NCI-H774 (cell line): ENCODE measurements at regions not wholly inside any gene's neighbourhood (a gene's known extent, or its start where the extent isn't known, plus 50 kb on each side); places are given as distances from the start of the nearest gene placed in this dataset.
"Not testable (repeated sequence)": the region's sequence is repeated elsewhere in the genome, so short reads cannot be mapped to it uniquely, and the experiment has no call there.

ENCODE experiments used
- DNase-seq: peaks from one replicate; lab custom pipeline; 2025; lab: John Stamatoyannopoulos, UW

DNA sequence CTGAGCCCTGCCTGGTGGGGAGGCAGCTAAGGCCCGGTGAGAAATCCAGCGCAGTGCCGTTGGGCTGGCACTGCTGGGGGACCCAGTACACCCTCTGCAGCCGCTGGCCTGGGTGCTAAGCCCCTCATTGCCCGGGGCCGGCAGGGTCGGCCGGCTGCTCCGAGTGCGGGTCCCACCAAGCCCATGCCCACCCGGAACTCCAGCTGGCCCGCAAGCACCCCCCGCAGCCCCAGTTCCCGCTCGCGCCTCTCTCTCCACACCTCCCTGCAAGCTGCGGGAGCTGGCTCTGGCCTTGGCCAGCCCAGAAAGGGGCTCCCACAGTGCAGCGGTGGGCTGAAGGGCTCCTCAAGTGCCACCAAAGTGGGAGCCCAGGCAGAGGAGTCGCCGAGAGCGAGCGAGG is 225.1 kb upstream of the ANKH start:
- DNase-seq, result not testable (repeated sequence)

- no peak for DNase-seq
Measured at GRCh38 chr5:15092801-15093200, 221.2 kb upstream of the ANKH start.

DNA sequence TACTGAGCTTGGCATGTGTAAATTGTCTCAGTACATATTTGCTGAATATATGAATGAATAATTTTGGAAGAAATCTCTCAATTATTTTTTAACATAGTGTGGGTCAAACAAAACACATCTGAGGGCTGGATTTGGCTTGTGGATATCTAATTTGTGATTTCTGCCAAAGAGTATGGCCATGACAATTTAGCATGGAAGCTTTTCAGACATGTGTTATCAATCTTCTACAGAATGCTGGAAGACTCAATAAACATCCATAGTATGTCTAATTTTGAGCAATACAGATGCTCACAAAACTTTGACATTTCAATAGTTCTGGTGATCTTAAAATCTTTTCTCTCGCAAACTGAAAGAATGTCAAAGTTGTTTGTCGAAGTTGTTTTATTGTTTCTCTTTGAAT is 214.1 kb upstream of the ANKH start:
- no peak for DNase-seq

DNA sequence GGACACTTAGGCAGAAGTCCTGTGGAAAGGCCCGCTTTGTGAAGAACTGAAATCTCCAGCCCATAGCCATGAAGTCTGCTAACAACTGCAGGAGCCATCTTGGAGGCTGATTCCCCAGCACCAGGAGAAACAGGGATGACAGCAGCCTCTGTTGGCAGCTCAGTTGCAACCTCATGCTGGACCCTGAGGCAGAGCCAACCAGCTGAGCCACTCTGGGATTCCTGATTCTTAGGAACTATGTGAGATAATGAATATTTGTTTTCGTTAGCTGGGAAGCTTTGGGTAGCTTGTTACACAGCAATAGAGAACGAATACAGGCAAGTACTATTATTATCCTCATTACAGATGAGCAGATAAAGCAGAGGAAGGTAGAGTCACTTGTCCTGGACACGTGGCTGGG is 210.5 kb upstream of the ANKH start:
- no peak for DNase-seq

DNA sequence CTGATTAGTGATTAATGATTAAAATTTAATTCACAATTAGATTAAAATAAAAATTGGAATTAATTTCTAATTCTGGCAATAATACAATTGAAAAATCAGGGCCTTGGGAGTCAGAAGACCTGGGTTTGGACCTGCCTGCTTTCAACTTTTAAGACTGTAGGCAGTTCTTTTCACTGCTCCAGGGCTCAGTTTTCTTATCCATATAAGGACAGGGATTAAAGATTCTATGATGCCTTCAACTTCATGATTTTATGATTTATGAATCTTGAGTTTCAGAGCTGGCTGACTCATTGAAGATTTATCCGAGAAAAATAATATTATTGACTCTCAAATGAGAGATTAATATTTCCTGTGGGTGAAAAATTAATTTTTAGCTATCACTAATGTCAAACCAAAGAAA is 208.6 kb upstream of the ANKH start:
- DNase-seq, result no peak

DNA sequence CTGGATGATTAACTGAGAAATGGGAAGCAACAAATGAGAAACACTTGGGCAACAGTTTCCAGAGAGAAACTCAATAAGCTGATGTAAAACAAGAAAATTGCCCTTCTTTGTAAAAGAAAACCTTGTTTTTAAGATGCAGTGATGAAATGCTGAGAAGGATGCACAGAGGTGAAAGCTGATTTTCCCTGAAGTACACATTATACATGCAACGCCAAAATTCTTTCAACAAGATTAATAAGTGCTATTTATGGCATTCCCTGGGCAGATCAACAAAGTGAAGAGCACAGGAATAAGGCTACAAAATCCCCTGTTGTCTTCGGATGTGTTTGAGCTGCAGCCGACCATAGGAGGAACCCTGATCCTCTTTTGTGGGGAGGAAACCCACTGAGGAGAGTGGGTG is 208.0 kb upstream of the ANKH start:
- DNase-seq, result no peak

DNA sequence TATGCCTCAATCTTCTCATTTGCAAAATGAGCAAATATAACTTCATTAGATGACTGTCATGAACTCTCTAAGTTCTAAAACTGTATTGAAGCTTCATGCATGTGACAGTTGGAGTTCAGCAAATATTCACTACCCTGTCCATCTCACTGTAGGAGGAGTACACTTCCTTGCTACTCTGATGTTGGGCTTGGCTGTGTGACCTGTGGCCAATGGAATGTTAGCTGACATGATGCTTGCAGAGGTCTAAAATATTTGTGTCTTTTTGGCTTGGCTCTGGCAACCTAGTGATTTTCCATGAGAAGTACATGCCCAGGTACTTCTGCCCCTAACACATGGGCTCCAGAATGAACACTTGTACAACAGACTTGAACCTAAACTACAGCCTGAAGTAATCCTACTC is 203.1 kb upstream of the ANKH start:
- DNase-seq, result no peak

DNA sequence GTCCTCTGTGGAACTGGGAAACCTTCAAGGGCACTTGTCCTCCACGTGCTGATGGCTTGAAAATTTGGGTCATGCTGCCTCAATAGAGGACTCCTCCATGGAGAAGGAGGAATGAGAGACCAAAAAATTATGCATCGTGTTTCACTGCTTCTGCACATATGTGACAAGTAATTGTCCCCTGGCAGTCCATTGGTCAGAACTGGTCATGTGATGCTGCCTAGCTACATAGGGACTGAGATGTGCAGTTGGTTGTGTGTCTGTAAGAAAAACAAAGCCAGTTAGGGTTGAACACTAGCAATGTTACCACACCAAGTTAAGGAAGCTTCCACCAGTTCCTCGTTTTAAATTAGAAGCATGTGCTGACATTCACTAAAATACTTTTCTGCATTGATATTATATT is 201.9 kb upstream of the ANKH start:
- DNase-seq, result no peak

DNA sequence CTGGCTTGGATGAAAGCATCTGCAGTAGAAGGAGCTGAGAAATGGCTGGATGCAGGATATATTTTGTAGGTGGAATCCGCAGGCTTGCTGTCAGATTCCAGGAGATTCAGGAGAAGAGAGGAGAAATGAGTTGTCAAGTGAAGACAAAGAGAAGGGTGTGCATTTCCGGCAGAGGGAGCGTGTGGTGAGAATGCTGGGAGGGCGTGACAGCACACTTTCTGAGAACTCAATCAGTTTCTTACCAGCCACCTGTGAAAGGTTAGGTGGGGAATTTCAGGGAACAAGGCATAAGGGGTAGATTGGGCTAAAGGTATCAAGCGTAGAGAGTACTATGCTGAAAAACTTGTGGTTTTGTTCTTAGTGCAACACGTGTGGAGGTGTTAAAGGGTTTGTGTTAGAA is 199.3 kb upstream of the ANKH start:
- DNase-seq, result no peak

- no peak for DNase-seq
Measured at GRCh38 chr5:15069407-15069905, 197.9 kb upstream of the ANKH start.

- DNase-seq, result no peak
Measured at GRCh38 chr5:15065091-15065490, 193.5 kb upstream of the ANKH start.

- DNase-seq, result no peak
Measured at GRCh38 chr5:15064396-15064795, 192.8 kb upstream of the ANKH start.

DNA sequence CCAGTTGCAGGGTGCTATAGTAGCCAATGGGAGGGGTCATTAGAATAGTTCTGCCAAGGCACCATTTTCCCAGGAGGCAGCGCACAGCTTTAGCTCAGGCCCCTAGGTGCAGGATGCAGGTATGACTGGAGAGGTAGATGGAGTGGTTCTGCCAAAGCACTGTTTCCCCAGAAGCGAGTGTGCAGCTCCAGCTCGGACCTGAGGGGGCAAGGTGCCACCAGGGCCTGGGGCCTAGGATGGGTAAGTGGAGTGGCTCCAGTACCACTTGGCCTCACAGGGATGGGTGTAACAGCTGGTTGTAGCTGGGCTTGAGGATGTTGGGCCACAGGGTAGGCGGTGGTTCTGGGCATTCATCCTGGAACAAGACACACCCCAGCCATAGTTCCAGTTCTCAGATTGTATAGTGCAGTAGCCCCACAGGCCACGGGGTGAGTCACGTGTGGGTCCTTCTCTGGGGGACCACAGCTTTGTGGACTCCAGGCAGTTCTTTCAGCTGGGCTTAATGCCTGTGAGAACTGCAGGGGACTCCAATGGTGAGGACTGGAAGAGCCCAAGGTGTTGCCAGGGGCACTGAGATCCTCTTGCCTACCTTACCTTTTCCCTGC is 185.5 kb upstream of the ANKH start:
- no peak for DNase-seq

GRCh38 chr5:15044521-15044920 is 172.9 kb upstream of the ANKH start:
- no peak for DNase-seq

GRCh38 chr5:15037247-15037908 is 165.8 kb upstream of the ANKH start:
- DNase-seq, result peak; percentile 17

DNA sequence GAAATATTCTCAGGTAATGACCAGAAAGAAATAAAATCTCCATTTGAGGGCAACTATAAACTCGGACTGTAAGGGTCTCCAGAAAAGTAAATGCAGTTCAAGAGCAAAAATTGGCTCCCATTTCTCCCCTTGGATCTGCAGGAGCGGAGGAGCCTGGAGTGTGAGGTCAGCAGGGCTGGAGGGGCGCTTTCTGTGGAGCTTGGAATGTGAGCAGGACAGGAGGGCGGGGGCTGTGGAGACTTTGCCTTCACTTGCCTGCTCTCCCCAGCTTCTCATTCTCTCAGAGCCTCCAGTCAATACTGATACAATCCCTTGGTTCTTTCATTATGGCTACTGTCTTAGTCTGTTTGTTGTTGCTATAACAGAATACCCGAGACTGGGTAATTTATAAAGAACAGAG is 162.8 kb upstream of the ANKH start:
- DNase-seq, result no peak

GRCh38 chr5:15031180-15031579 is 159.6 kb upstream of the ANKH start:
- no peak for DNase-seq

GRCh38 chr5:15027764-15028163 is 156.2 kb upstream of the ANKH start:
- DNase-seq, result no peak

- DNase-seq, result peak; percentile 57
Measured at GRCh38 chr5:15026944-15027343, 155.4 kb upstream of the ANKH start.

DNA sequence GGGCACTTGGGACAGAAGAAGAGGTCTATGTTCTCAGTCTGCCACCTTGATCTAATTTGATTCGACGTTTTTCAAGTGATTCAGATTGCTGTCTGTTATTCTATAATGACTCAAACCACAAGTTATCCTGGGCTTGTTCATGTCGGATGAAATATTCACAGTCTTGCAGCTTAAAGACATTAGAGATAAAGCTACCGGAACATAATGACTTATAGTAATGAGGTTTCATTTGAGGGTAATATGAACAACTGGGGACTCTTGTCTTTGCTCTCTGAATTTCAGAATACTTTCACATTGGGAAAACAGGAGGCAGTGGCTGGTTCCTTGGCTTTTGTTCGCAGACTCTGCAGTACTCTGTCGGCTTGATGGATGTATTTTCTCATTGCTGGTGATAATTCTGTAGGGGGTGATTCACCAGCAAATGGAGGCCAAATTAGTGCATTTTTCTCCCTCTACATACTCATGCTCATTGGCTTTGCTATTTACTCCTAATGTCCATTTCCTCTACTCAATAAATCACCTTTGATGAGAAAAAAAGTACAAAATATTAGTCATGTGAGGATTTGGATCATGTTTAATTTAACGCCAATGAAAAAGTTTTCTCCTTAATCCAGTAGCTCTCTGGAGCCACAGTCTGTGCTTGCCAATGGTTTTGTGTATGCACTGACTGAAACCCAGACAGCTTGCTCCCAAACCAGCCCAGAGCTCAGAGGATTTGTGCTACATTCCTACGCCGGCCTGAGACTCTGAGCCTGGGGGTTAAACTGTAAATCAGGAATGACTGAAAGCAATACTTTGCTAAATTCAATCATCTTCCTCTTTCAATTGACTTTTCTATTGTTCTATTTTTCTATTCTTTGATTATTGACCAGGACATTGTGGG is 154.7 kb upstream of the ANKH start:
- no peak for DNase-seq

GRCh38 chr5:15023846-15024245 is 152.3 kb upstream of the ANKH start:
- no peak for DNase-seq

GRCh38 chr5:15023266-15023665 is 151.7 kb upstream of the ANKH start:
- no peak for DNase-seq
